Gastrocnemius medialis (tissue), 4 donors: ENCODE measurements at regions not wholly inside any gene's neighbourhood (a gene's known extent, or its start where the extent isn't known, plus 50 kb on each side); places are given as distances from the start of the nearest gene placed in this dataset.

Experiments
- ATAC-seq, 2 donors: fragments of 150-250 bp; one replicate each; pipeline ENCODE4 v1.9.1; 2016
- DNase-seq, 2 donors: peaks; one replicate each; pipeline ENCODE4 v3.0.0-alpha.2; 2019
- H3K27ac ChIP-seq, 4 donors: fragments of 200-600 bp; sonication (generic); 1 replicate in 1 of 4; 2 replicates in 3 of 4; pipeline ENCODE4 v1.5.1; 2016 to 2018; ENCODE audit warnings: mild to moderate bottlenecking in 2 of 4, moderate library complexity in 1 of 4
- H3K27me3 ChIP-seq, 3 donors: fragments of 200-600 bp; sonication (generic) in 2 of 3; 1 replicate in 1 of 3; 2 replicates in 2 of 3; pipeline versions ENCODE4 v1.5.1 to v1.6.0; 2016 to 2019; ENCODE audit warnings: mild to moderate bottlenecking in 1 of 3, moderate library complexity in 1 of 3
- H3K36me3 ChIP-seq, 2 donors: fragments of 200-600 bp; sonication (generic) in 1 of 2; one replicate each; pipeline ENCODE4 v1.5.1; 2017 to 2018
- H3K4me1 ChIP-seq, 2 donors: fragments of 200-600 bp; sonication (generic) in 1 of 2; one replicate each; pipeline ENCODE4 v1.5.1; 2016 to 2017; ENCODE audit warnings: mild to moderate bottlenecking in 2 of 2
- H3K4me3 ChIP-seq, 4 donors: fragments of 200-600 bp; sonication (generic) in 3 of 4; 1 replicate in 1 of 4; 2 replicates in 3 of 4; pipeline ENCODE4 v1.5.1; 2016 to 2019; ENCODE audit warnings: mild to moderate bottlenecking in 2 of 4
- H3K9me3 ChIP-seq, 3 donors: fragments of 200-600 bp; sonication (generic) in 2 of 3; 1 replicate in 1 of 3; 2 replicates in 2 of 3; pipeline ENCODE4 v1.5.1; 2016 to 2019
- CTCF ChIP-seq, 5 experiments: fragments of 450-650 bp in 3 of 5; fragments of 200-600 bp in 2 of 5; sonication (generic) in 2 of 5; IDR thresholded peaks in 4 of 5; conservative IDR thresholded peaks in 1 of 5; 1 replicate in 4 of 5; 2 replicates in 1 of 5; pipeline ENCODE4 v1.5.1; 2016 to 2019; ENCODE audit warnings: antibody characterized with exemption in 5 of 5, mild to moderate bottlenecking in 3 of 5, moderate library complexity in 3 of 5
- POLR2A ChIP-seq, 2 donors: fragments of 450-650 bp; IDR thresholded peaks; one replicate each; pipeline ENCODE4 v1.6.1; 2017; ENCODE audit warnings: antibody characterized with exemption in 2 of 2, mild to moderate bottlenecking in 2 of 2, moderate library complexity in 2 of 2
- in situ Hi-C, 4 donors: fragments of 200-750 bp; cut with MboI; loops; one replicate each; pipeline versions ENCODE4 v1.15.0 to v1.8.0; 2017; ENCODE audit warnings: low sequenced_read_pairs in 4 of 4
- intact Hi-C: fragments of 100-400 bp; cut with DNase I; formaldehyde crosslinking; loops from one replicate; pipeline ENCODE4 v1.15.1; 2023; ENCODE audit warnings: low total_unique reads

- intact Hi-C loops (no loop called here), in situ Hi-C loops (no loop called here)
- Histone ChIP-seq H3K27me3 (no peaks in the 10 kb centered on the region), H3K36me3 (no peaks in the 10 kb centered on the region), H3K4me3 (no peak overlapping the region), H3K4me1 (no peaks in the 10 kb centered on the region), H3K9me3 (no peaks in the 10 kb centered on the region), H3K27ac (no peak overlapping the region)
- ATAC-seq (no peak), DNase-seq (no peak)
- no peak for TF ChIP-seq CTCF (IDR thresholded peaks at IDR 0.05 in 4 of 5, conservative IDR thresholded peaks at IDR 0.05 in 1 of 5)
- TF ChIP-seq POLR2A (IDR thresholded peaks at IDR 0.05) = no peak
Measured at GRCh38 chr12:84089356-84089755, 823.2 kb downstream of the SLC6A15 start.

- no peak for TF ChIP-seq POLR2A (IDR thresholded peaks at IDR 0.05)
- no peak for TF ChIP-seq CTCF (IDR thresholded peaks at IDR 0.05 in 4 of 5, conservative IDR thresholded peaks at IDR 0.05 in 1 of 5)
- Histone ChIP-seq H3K9me3 (no peaks in the 10 kb centered on the region), H3K27me3 (no peaks in the 10 kb centered on the region), H3K36me3 (no peaks in the 10 kb centered on the region), H3K27ac (no peak overlapping the region), H3K4me1 (no peaks in the 10 kb centered on the region), H3K4me3 (no peak overlapping the region)
- in situ Hi-C loops = no loop called here
- DNase-seq (no peak), ATAC-seq (no peak)
- intact Hi-C loops = no loop called here
Measured at GRCh38 chr12:84085046-84085445, 827.6 kb downstream of the SLC6A15 start.

GRCh38 chr12:84079626-84080025 is 833.0 kb downstream of the SLC6A15 start:
- DNase-seq (no peak), ATAC-seq (no peak)
- no peak for TF ChIP-seq CTCF (IDR thresholded peaks at IDR 0.05 in 4 of 5, conservative IDR thresholded peaks at IDR 0.05 in 1 of 5)
- no peak for TF ChIP-seq POLR2A (IDR thresholded peaks at IDR 0.05)
- Histone ChIP-seq H3K27ac (no peak overlapping the region), H3K4me1 (no peaks in the 10 kb centered on the region), H3K36me3 (no peaks in the 10 kb centered on the region), H3K9me3 (no peaks in the 10 kb centered on the region), H3K4me3 (no peak overlapping the region), H3K27me3 (no peaks in the 10 kb centered on the region)
- intact Hi-C loops = no loop called here
- in situ Hi-C loops = no loop called here

GRCh38 chr12:84077679-84078078 is 834.9 kb downstream of the SLC6A15 start:
- Histone ChIP-seq H3K27me3 (no peaks in the 10 kb centered on the region), H3K36me3 (no peaks in the 10 kb centered on the region), H3K9me3 (no peaks in the 10 kb centered on the region), H3K4me3 (no peak overlapping the region), H3K27ac (no peak overlapping the region), H3K4me1 (no peaks in the 10 kb centered on the region)
- in situ Hi-C loops = no loop called here
- DNase-seq (no peak), ATAC-seq (no peak)
- TF ChIP-seq CTCF (IDR thresholded peaks at IDR 0.05 in 4 of 5, conservative IDR thresholded peaks at IDR 0.05 in 1 of 5) = no peak
- no peak for TF ChIP-seq POLR2A (IDR thresholded peaks at IDR 0.05)
- intact Hi-C loops = no loop called here

- no peak overlapping the region for H3K27ac ChIP-seq
- in situ Hi-C loops (no loop called here), intact Hi-C loops (no loop called here)
- DNase-seq = no peak
- no peaks in the 10 kb centered on the region for H3K27me3 ChIP-seq
- no peaks in the 10 kb centered on the region for H3K4me1 ChIP-seq
- H3K9me3 ChIP-seq = no peaks in the 10 kb centered on the region
- no peak overlapping the region for H3K4me3 ChIP-seq
- H3K36me3 ChIP-seq = no peaks in the 10 kb centered on the region
- no peak for TF ChIP-seq CTCF (IDR thresholded peaks at IDR 0.05 in 4 of 5, conservative IDR thresholded peaks at IDR 0.05 in 1 of 5)
- no peak for TF ChIP-seq POLR2A (IDR thresholded peaks at IDR 0.05)
- ATAC-seq = no peak
Measured at GRCh38 chr12:84075991-84076390, 836.6 kb downstream of the SLC6A15 start.
